WTC11 (cell line): ENCODE measurements at regions not wholly inside any gene's neighbourhood (a gene's known extent, or its start where the extent isn't known, plus 50 kb on each side); places are given as distances from the start of the nearest gene placed in this dataset.

ENCODE experiments used
- ATAC-seq: fragments of 200-7000 bp; cut with Tn5 transposase; 2 replicates; pipeline ENCODE4 v1.10.0; 2021; ENCODE audit warnings: mild to moderate bottlenecking, moderate library complexity
- CTCF ChIA-PET: fragments of 300-600 bp; sonication (Branson Sonifier 250); formaldehyde crosslinking; loops from one replicate; lab custom pipeline; 2021; ENCODE audit warnings: antibody characterized with exemption; lab: Charles Lee
- POLR2A ChIA-PET: fragments of 350-600 bp; sonication (Branson Sonifier 250); formaldehyde crosslinking; loops from one replicate; lab custom pipeline; 2021; ENCODE audit warnings: antibody characterized with exemption; lab: Charles Lee
- DNase-seq: peaks from one replicate; pipeline ENCODE4 v3.0.0; 2021; ENCODE audit warnings: low spot score
- H3K27ac Mint-ChIP-seq: 2 replicates; pipeline ENCODE4 v1.8.0; 2021; ENCODE audit warnings: mixed read lengths
- H3K27me3 Mint-ChIP-seq: 2 replicates; pipeline ENCODE4 v1.8.0; 2021; ENCODE audit warnings: low read depth, mild to moderate bottlenecking, moderate library complexity, mixed read lengths
- H3K36me3 Mint-ChIP-seq: 2 replicates; pipeline ENCODE4 v1.8.0; 2021; ENCODE audit warnings: mixed read lengths
- H3K4me1 Mint-ChIP-seq: 2 replicates; pipeline ENCODE4 v1.8.0; 2022; ENCODE audit warnings: mixed read lengths
- H3K4me3 Mint-ChIP-seq: 2 replicates; pipeline ENCODE4 v1.8.0; 2021; ENCODE audit warnings: mild to moderate bottlenecking, moderate library complexity, mixed read lengths
- H3K9me3 Mint-ChIP-seq: 2 replicates; pipeline ENCODE4 v1.8.0; 2021; ENCODE audit warnings: mixed read lengths
- ATF1 ChIP-seq: sonication (generic); formaldehyde crosslinking; IDR thresholded peaks from 2 replicates; pipeline ENCODE4 v1.8.1; 2023; ENCODE audit warnings: mild to moderate bottlenecking, moderate library complexity, missing genetic modification reagents
- CREM ChIP-seq: sonication (generic); formaldehyde crosslinking; IDR thresholded peaks from 2 replicates; pipeline ENCODE4 v1.8.1; 2022; ENCODE audit warnings: mild to moderate bottlenecking, missing genetic modification reagents, moderate library complexity
- ESRRA ChIP-seq: sonication (generic); formaldehyde crosslinking; IDR thresholded peaks from 2 replicates; pipeline ENCODE4 v1.8.1; 2022; ENCODE audit warnings: mild to moderate bottlenecking, missing genetic modification reagents, borderline replicate concordance
- GTF2I ChIP-seq: fragments of 250-450 bp; sonication (Bioruptor Pico); conservative IDR thresholded peaks from 2 replicates; pipeline ENCODE4 v1.4.0; 2021; ENCODE audit warnings: mild to moderate bottlenecking
- NR2C2 ChIP-seq: sonication (generic); formaldehyde crosslinking; IDR thresholded peaks from 2 replicates; pipeline ENCODE4 v1.8.0; 2022; ENCODE audit warnings: mild to moderate bottlenecking, missing genetic modification reagents
- PRRX2 ChIP-seq: fragments of 250-450 bp; sonication (Bioruptor Pico); IDR thresholded peaks from 2 replicates; pipeline ENCODE4 v1.8.0; 2021; ENCODE audit warnings: mild to moderate bottlenecking
- SOX15 ChIP-seq: fragments of 250-450 bp; sonication (Bioruptor Pico); IDR thresholded peaks from 2 replicates; pipeline ENCODE4 v1.9.0; 2021; ENCODE audit warnings: mild to moderate bottlenecking
- ZNF138 ChIP-seq: sonication (generic); formaldehyde crosslinking; conservative IDR thresholded peaks from 2 replicates; pipeline ENCODE4 v1.8.1; 2022; ENCODE audit warnings: mild to moderate bottlenecking, moderate library complexity, missing genetic modification reagents
- ZNF219 ChIP-seq: sonication (generic); formaldehyde crosslinking; IDR thresholded peaks from 2 replicates; pipeline ENCODE4 v1.8.0; 2023; ENCODE audit warnings: missing genetic modification reagents, mild to moderate bottlenecking, borderline replicate concordance
- TF ChIP-seq, protein P1 (sequence below): sonication (generic); formaldehyde crosslinking; IDR thresholded peaks from 2 replicates; pipeline ENCODE4 v1.8.0; 2023; ENCODE audit warnings: missing genetic modification reagents, mild to moderate bottlenecking, borderline replicate concordance
- TF ChIP-seq, protein P2 (sequence below): fragments of 200-600 bp; IDR thresholded peaks from 2 replicates; pipeline ENCODE4 v1.8.0; 2022; ENCODE audit warnings: antibody characterized with exemption
- TF ChIP-seq, protein P3 (sequence below): fragments of 250-450 bp; sonication (Bioruptor Pico); IDR thresholded peaks from 2 replicates; pipeline ENCODE4 v1.9.0; 2021; ENCODE audit warnings: moderate library complexity, mild to moderate bottlenecking, inconsistent platforms, borderline replicate concordance
- TF ChIP-seq, protein P4 (sequence below): fragments of 250-450 bp; sonication (Bioruptor Pico); IDR thresholded peaks from 2 replicates; pipeline ENCODE4 v1.8.0; 2021; ENCODE audit warnings: mild to moderate bottlenecking
- TF ChIP-seq, protein P5 (sequence below): sonication (generic); formaldehyde crosslinking; IDR thresholded peaks from 2 replicates; pipeline ENCODE4 v1.8.1; 2022; ENCODE audit warnings: missing genetic modification reagents, borderline replicate concordance
- TF ChIP-seq, protein P6 (sequence below): sonication (generic); formaldehyde crosslinking; IDR thresholded peaks from 2 replicates; pipeline ENCODE4 v1.8.1; 2022; ENCODE audit warnings: mild to moderate bottlenecking, missing genetic modification reagents, moderate library complexity, borderline replicate concordance
- TF ChIP-seq, protein P7 (sequence below): sonication (generic); formaldehyde crosslinking; IDR thresholded peaks from 2 replicates; pipeline ENCODE4 v1.8.0; 2022; ENCODE audit warnings: mild to moderate bottlenecking, missing genetic modification reagents

DNA sequence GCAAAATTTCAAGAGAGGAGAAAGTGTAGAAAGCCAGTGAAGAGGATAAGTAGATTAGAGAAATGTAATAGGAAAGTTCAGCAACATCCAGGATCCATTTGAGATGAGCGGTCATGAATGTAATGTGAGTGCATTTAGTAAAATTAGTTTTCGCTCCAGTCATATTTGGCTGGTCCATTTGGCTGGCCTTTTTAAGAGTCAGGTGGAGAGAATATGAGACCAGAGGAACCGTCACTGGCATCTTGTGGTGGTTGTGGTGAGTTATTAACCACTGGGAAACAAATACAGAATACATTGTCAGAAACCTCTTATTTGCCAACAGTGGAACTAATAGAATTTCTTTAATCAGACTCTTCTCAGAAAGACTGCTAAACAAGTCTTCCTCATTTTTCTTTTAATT is 1064.3 kb upstream of the CDH2 start (continued):
- TF ChIP-seq, protein P1, sequence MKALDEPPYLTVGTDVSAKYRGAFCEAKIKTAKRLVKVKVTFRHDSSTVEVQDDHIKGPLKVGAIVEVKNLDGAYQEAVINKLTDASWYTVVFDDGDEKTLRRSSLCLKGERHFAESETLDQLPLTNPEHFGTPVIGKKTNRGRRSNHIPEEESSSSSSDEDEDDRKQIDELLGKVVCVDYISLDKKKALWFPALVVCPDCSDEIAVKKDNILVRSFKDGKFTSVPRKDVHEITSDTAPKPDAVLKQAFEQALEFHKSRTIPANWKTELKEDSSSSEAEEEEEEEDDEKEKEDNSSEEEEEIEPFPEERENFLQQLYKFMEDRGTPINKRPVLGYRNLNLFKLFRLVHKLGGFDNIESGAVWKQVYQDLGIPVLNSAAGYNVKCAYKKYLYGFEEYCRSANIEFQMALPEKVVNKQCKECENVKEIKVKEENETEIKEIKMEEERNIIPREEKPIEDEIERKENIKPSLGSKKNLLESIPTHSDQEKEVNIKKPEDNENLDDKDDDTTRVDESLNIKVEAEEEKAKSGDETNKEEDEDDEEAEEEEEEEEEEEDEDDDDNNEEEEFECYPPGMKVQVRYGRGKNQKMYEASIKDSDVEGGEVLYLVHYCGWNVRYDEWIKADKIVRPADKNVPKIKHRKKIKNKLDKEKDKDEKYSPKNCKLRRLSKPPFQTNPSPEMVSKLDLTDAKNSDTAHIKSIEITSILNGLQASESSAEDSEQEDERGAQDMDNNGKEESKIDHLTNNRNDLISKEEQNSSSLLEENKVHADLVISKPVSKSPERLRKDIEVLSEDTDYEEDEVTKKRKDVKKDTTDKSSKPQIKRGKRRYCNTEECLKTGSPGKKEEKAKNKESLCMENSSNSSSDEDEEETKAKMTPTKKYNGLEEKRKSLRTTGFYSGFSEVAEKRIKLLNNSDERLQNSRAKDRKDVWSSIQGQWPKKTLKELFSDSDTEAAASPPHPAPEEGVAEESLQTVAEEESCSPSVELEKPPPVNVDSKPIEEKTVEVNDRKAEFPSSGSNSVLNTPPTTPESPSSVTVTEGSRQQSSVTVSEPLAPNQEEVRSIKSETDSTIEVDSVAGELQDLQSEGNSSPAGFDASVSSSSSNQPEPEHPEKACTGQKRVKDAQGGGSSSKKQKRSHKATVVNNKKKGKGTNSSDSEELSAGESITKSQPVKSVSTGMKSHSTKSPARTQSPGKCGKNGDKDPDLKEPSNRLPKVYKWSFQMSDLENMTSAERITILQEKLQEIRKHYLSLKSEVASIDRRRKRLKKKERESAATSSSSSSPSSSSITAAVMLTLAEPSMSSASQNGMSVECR = no peak
- TF ChIP-seq, protein P2, sequence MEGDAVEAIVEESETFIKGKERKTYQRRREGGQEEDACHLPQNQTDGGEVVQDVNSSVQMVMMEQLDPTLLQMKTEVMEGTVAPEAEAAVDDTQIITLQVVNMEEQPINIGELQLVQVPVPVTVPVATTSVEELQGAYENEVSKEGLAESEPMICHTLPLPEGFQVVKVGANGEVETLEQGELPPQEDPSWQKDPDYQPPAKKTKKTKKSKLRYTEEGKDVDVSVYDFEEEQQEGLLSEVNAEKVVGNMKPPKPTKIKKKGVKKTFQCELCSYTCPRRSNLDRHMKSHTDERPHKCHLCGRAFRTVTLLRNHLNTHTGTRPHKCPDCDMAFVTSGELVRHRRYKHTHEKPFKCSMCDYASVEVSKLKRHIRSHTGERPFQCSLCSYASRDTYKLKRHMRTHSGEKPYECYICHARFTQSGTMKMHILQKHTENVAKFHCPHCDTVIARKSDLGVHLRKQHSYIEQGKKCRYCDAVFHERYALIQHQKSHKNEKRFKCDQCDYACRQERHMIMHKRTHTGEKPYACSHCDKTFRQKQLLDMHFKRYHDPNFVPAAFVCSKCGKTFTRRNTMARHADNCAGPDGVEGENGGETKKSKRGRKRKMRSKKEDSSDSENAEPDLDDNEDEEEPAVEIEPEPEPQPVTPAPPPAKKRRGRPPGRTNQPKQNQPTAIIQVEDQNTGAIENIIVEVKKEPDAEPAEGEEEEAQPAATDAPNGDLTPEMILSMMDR = no peak
- no peak for TF ChIP-seq GTF2I (CRISPR knock-in tag)
- TF ChIP-seq SOX15 (CRISPR knock-in tag) = no peak
- no peak for TF ChIP-seq PRRX2 (CRISPR knock-in tag)

DNA sequence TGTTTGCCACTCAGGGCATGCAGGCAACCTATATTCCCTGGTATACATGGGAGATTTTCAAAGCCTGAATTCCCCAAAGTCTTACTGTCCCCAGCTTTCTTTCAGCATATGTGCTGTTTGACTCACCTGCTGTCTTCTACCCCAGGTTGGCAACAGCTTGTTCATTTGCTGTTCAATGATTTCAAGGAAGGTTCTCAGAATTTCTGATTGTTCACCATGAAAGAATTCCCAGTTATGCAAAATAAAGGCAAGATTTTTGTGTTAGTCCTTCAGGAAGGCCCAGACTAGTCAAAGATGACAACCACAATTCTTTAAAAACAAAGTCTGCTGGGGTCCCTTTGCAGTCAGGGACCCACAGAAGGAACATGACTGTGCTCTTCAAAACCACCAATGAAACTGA is 1057.8 kb upstream of the CDH2 start:
- no peaks in the 10 kb centered on the region for H3K4me1 Mint-ChIP-seq
- H3K36me3 Mint-ChIP-seq = peaks cover 8% of the 10 kb centered on the region
- DNase-seq = no peak
- CTCF ChIA-PET = no interaction called here
- H3K4me3 Mint-ChIP-seq = no peak overlapping the region
- no peak overlapping the region for H3K27ac Mint-ChIP-seq
- POLR2A ChIA-PET = no interaction called here
- peaks cover 45% of the 10 kb centered on the region for H3K9me3 Mint-ChIP-seq
- TF ChIP-seq, protein P3, sequence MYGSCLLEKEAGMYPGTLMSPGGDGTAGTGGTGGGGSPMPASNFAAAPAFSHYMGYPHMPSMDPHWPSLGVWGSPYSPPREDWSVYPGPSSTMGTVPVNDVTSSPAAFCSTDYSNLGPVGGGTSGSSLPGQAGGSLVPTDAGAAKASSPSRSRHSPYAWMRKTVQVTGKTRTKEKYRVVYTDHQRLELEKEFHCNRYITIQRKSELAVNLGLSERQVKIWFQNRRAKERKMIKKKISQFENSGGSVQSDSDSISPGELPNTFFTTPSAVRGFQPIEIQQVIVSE (CRISPR knock-in tag) = no peak
- TF ChIP-seq, protein P4, sequence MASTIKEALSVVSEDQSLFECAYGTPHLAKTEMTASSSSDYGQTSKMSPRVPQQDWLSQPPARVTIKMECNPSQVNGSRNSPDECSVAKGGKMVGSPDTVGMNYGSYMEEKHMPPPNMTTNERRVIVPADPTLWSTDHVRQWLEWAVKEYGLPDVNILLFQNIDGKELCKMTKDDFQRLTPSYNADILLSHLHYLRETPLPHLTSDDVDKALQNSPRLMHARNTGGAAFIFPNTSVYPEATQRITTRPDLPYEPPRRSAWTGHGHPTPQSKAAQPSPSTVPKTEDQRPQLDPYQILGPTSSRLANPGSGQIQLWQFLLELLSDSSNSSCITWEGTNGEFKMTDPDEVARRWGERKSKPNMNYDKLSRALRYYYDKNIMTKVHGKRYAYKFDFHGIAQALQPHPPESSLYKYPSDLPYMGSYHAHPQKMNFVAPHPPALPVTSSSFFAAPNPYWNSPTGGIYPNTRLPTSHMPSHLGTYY (CRISPR knock-in tag) = no peak
- no peak for TF ChIP-seq ATF1 (CRISPR knock-in tag)
- no peak for TF ChIP-seq CREM
- TF ChIP-seq, all 79 proteins: peak for 0
- no peak for ATAC-seq
- no peaks in the 10 kb centered on the region for H3K27me3 Mint-ChIP-seq

DNA sequence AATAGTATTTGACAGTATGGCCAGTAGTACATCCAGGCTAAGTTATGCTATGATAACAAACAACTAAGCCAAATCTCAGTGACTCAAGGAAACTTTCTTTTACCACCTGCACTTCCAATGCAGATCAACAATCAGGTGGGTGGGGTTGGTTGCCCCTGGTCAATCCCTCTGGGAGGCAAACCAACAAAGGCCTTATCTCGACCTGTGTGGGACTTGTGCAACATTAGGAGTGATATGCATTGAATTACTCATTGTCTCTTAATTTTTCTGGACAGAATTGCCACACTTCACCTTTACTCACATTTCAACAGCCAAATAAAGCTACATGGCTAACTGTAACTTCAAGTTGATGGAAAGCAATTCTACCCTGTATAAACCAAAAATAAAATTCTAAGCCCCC is 1049.3 kb upstream of the CDH2 start:
- no peak overlapping the region for H3K4me3 Mint-ChIP-seq
- H3K27me3 Mint-ChIP-seq = no peaks in the 10 kb centered on the region
- no peak overlapping the region for H3K27ac Mint-ChIP-seq
- DNase-seq (no peak), ATAC-seq (no peak)
- CTCF ChIA-PET = no interaction called here
- H3K36me3 Mint-ChIP-seq = peaks cover 14% of the 10 kb centered on the region
- H3K4me1 Mint-ChIP-seq = peaks cover 19% of the 10 kb centered on the region
- POLR2A ChIA-PET = no interaction called here
- peaks cover 31% of the 10 kb centered on the region for H3K9me3 Mint-ChIP-seq
- TF ChIP-seq, protein P5, sequence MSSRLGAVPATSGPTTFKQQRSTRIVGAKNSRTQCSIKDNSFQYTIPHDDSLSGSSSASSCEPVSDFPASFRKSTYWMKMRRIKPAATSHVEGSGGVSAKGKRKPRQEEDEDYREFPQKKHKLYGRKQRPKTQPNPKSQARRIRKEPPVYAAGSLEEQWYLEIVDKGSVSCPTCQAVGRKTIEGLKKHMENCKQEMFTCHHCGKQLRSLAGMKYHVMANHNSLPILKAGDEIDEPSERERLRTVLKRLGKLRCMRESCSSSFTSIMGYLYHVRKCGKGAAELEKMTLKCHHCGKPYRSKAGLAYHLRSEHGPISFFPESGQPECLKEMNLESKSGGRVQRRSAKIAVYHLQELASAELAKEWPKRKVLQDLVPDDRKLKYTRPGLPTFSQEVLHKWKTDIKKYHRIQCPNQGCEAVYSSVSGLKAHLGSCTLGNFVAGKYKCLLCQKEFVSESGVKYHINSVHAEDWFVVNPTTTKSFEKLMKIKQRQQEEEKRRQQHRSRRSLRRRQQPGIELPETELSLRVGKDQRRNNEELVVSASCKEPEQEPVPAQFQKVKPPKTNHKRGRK (CRISPR knock-in tag) = no peak
- TF ChIP-seq ZNF138 (CRISPR knock-in tag) = no peak
- no peak for TF ChIP-seq ESRRA (CRISPR knock-in tag)
- TF ChIP-seq, protein P1 = no peak
- TF ChIP-seq, protein P6, sequence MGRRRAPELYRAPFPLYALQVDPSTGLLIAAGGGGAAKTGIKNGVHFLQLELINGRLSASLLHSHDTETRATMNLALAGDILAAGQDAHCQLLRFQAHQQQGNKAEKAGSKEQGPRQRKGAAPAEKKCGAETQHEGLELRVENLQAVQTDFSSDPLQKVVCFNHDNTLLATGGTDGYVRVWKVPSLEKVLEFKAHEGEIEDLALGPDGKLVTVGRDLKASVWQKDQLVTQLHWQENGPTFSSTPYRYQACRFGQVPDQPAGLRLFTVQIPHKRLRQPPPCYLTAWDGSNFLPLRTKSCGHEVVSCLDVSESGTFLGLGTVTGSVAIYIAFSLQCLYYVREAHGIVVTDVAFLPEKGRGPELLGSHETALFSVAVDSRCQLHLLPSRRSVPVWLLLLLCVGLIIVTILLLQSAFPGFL = no peak
- no peak for TF ChIP-seq ZNF219 (CRISPR knock-in tag)
- TF ChIP-seq, protein P7, sequence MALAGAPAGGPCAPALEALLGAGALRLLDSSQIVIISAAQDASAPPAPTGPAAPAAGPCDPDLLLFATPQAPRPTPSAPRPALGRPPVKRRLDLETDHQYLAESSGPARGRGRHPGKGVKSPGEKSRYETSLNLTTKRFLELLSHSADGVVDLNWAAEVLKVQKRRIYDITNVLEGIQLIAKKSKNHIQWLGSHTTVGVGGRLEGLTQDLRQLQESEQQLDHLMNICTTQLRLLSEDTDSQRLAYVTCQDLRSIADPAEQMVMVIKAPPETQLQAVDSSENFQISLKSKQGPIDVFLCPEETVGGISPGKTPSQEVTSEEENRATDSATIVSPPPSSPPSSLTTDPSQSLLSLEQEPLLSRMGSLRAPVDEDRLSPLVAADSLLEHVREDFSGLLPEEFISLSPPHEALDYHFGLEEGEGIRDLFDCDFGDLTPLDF (CRISPR knock-in tag) = no peak
- no peak for TF ChIP-seq NR2C2
